Endodermal cell (in vitro differentiated cells): ENCODE measurements at regions not wholly inside any gene's neighbourhood (a gene's known extent, or its start where the extent isn't known, plus 50 kb on each side); places are given as distances from the start of the nearest gene placed in this dataset.

Experiments
- DNase-seq: peaks from one replicate; pipeline ENCODE4 v3.0.0-alpha.2; 2017
- H3K27ac ChIP-seq: 2 replicates; pipeline ENCODE4 v1.5.1; 2013; ENCODE audit warnings: mild to moderate bottlenecking, low read depth, low read length, moderate library complexity
- H3K27me3 ChIP-seq: 2 replicates; pipeline ENCODE4 v1.6.1; 2013; ENCODE audit warnings: mild to moderate bottlenecking, low read length, moderate library complexity; ENCODE audit not compliant: insufficient read depth, control insufficient read depth, poor library complexity, severe bottlenecking
- H3K36me3 ChIP-seq: 2 replicates; pipeline ENCODE4 v1.7.0; 2013; ENCODE audit warnings: mild to moderate bottlenecking, low read length, moderate library complexity; ENCODE audit not compliant: control insufficient read depth, insufficient read depth
- H3K4me1 ChIP-seq: one replicate; pipeline ENCODE4 v1.7.0; 2013; ENCODE audit warnings: low read length; ENCODE audit not compliant: control insufficient read depth, insufficient read depth
- H3K4me3 ChIP-seq: 2 replicates; pipeline ENCODE4 v1.5.1; 2013; ENCODE audit warnings: mild to moderate bottlenecking, low read length, moderate library complexity
- H3K9ac ChIP-seq: 2 replicates; pipeline ENCODE4 v1.6.1; 2013; ENCODE audit warnings: mild to moderate bottlenecking, low read length, moderate library complexity; ENCODE audit not compliant: poor library complexity, severe bottlenecking; ENCODE audit errors: extremely low read depth
- H3K9me3 ChIP-seq: 2 replicates; pipeline ENCODE4 v1.6.1; 2013; ENCODE audit warnings: mild to moderate bottlenecking, low read length, moderate library complexity; ENCODE audit not compliant: control insufficient read depth
- H3K27ac Mint-ChIP-seq: 2 replicates; pipeline ENCODE4 v1.8.0; 2020; ENCODE audit warnings: mixed read lengths
- H3K27me3 Mint-ChIP-seq: 2 replicates; pipeline ENCODE4 v1.8.0; 2021; ENCODE audit warnings: mild to moderate bottlenecking, mixed read lengths; ENCODE audit not compliant: insufficient read depth
- H3K36me3 Mint-ChIP-seq: 2 replicates; pipeline ENCODE4 v1.8.0; 2020; ENCODE audit warnings: low read depth, mixed read lengths
- H3K4me1 Mint-ChIP-seq: 2 replicates; pipeline ENCODE4 v1.8.0; 2020; ENCODE audit warnings: mixed read lengths
- H3K4me3 Mint-ChIP-seq: 2 replicates; pipeline ENCODE4 v1.8.0; 2020; ENCODE audit warnings: mild to moderate bottlenecking, moderate library complexity, mixed read lengths
- H3K9me3 Mint-ChIP-seq: 2 replicates; pipeline ENCODE4 v1.8.0; 2020; ENCODE audit warnings: mild to moderate bottlenecking, mixed read lengths
- WGBS, 2 experiments: methylation state at CpG; one replicate each; pipeline versions ENCODE4 v1.1.5 to v1.1.7; 2013; ENCODE audit warnings: missing lambda C conversion rate in 2 of 2, mixed read lengths in 1 of 2; ENCODE audit not compliant: insufficient coverage in 1 of 2, insufficient read length in 1 of 2; 5-methylcytosine and 5-hydroxymethylcytosine counted together
- TF ChIP-seq, protein P1 (sequence below): fragments of 200-600 bp; sonication (generic); conservative IDR thresholded peaks from 2 replicates; pipeline ENCODE4 v1.5.0; 2021; ENCODE audit warnings: antibody characterized with exemption, mild to moderate bottlenecking

DNA sequence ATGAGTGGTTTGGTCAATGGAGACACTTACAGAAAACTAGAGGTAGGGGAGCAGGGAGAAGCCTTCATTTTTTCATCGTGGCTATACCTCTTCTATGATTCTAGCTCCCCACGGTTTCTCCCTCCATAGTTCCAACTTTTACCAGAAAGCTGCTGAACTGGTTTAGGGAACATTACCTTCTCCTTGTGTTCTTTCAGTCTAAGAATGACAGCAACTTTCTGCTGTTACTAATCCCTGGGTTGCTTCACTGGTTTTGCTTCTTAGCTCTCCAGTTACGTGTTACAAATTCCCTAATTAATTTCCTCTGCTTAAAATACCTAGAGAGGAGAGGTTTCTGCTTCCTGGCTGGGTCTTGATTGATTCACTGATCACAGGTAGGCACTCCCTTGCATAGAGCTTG, 499.9 kb downstream of the SLC4A3 start:
- no peak for DNase-seq
- H3K9me3 Mint-ChIP-seq: peaks cover 16% of the 10 kb centered on the region
- no peaks in the 10 kb centered on the region for H3K36me3 ChIP-seq
- H3K36me3 Mint-ChIP-seq: no peaks in the 10 kb centered on the region
- H3K4me3 ChIP-seq: no peak overlapping the region
- no peak overlapping the region for H3K4me3 Mint-ChIP-seq
- TF ChIP-seq, protein P1, sequence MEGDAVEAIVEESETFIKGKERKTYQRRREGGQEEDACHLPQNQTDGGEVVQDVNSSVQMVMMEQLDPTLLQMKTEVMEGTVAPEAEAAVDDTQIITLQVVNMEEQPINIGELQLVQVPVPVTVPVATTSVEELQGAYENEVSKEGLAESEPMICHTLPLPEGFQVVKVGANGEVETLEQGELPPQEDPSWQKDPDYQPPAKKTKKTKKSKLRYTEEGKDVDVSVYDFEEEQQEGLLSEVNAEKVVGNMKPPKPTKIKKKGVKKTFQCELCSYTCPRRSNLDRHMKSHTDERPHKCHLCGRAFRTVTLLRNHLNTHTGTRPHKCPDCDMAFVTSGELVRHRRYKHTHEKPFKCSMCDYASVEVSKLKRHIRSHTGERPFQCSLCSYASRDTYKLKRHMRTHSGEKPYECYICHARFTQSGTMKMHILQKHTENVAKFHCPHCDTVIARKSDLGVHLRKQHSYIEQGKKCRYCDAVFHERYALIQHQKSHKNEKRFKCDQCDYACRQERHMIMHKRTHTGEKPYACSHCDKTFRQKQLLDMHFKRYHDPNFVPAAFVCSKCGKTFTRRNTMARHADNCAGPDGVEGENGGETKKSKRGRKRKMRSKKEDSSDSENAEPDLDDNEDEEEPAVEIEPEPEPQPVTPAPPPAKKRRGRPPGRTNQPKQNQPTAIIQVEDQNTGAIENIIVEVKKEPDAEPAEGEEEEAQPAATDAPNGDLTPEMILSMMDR: no peak
- H3K27ac ChIP-seq: no peak overlapping the region
- H3K4me1 ChIP-seq: no peaks in the 10 kb centered on the region
- H3K9ac ChIP-seq: no peak overlapping the region
- H3K4me1 Mint-ChIP-seq: no peaks in the 10 kb centered on the region
- H3K27me3 Mint-ChIP-seq: no peaks in the 10 kb centered on the region
- 25 to 80% methylated on average over 1 to 3 of the region's 3 CpGs for WGBS, 2 experiments
- H3K27ac Mint-ChIP-seq: no peak overlapping the region
- peaks cover 14% of the 10 kb centered on the region for H3K9me3 ChIP-seq
- H3K27me3 ChIP-seq: no peaks in the 10 kb centered on the region

DNA sequence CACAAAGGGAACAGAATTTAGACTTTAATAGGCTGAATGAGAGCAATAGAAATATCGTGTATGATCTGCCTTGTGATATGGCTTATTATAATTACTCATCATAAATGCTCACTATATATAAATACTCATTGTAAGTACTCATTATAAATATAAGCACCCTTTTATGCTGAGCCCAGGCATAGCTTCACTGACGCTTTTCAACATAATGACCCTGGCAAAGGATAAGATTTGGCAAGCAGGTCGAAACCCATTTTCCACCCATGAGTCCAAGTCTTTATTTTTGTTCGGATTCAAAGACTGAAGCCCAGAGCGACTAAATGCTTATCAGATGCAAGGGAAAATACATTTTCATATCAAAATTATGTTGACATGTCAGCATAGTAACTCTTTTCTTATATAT, 500.4 kb downstream of the SLC4A3 start:
- H3K9me3 ChIP-seq: peaks cover 14% of the 10 kb centered on the region
- no peak overlapping the region for H3K9ac ChIP-seq
- no peaks in the 10 kb centered on the region for H3K27me3 Mint-ChIP-seq
- H3K4me1 ChIP-seq: no peaks in the 10 kb centered on the region
- H3K4me1 Mint-ChIP-seq: no peaks in the 10 kb centered on the region
- no peak overlapping the region for H3K27ac Mint-ChIP-seq
- TF ChIP-seq, protein P1: no peak
- peaks cover 16% of the 10 kb centered on the region for H3K9me3 Mint-ChIP-seq
- H3K4me3 ChIP-seq: no peak overlapping the region
- H3K4me3 Mint-ChIP-seq: no peak overlapping the region
- no peaks in the 10 kb centered on the region for H3K27me3 ChIP-seq
- no peaks in the 10 kb centered on the region for H3K36me3 ChIP-seq
- WGBS, 2 experiments: 94 to 100% methylated on average over 2 to 4 of the region's 5 CpGs
- H3K36me3 Mint-ChIP-seq: no peaks in the 10 kb centered on the region
- H3K27ac ChIP-seq: no peak overlapping the region
- DNase-seq: no peak

DNA sequence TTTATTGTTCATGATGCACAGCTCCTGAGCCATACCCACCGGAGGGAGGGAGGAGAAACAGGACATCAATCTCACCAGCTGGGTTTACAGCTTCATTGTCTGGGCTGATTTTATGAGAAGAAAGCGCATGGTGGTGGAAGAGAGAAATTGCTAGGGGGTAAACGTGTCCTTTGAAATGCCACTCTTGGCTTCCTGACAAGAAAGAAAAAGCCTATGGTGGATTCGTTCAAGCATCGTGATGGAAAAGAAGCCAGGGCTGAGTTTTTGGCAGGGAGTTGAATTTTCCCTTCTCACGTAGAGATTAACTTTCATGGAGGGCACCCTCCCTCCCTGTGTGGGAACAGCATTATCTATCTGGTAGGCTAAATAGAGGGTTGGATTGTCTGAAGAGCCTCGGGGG, 502.0 kb downstream of the SLC4A3 start:
- no peak overlapping the region for H3K4me3 Mint-ChIP-seq
- TF ChIP-seq, protein P1: no peak
- no peaks in the 10 kb centered on the region for H3K4me1 ChIP-seq
- H3K27me3 Mint-ChIP-seq: no peaks in the 10 kb centered on the region
- DNase-seq: no peak
- no peaks in the 10 kb centered on the region for H3K36me3 Mint-ChIP-seq
- peaks cover 14% of the 10 kb centered on the region for H3K9me3 ChIP-seq
- no peaks in the 10 kb centered on the region for H3K27me3 ChIP-seq
- H3K27ac ChIP-seq: no peak overlapping the region
- H3K27ac Mint-ChIP-seq: no peak overlapping the region
- WGBS, 2 experiments: 82 to 86% methylated on average over 6 to 7 of the region's 7 CpGs
- no peak overlapping the region for H3K9ac ChIP-seq
- H3K4me3 ChIP-seq: no peak overlapping the region
- H3K4me1 Mint-ChIP-seq: no peaks in the 10 kb centered on the region
- peaks cover 16% of the 10 kb centered on the region for H3K9me3 Mint-ChIP-seq
- H3K36me3 ChIP-seq: no peaks in the 10 kb centered on the region
